DMS53 treated with DMSO at 0.1 percent for 48 hours (cell line): ENCODE measurements at regions not wholly inside any gene's neighbourhood (a gene's known extent, or its start where the extent isn't known, plus 50 kb on each side); places are given as distances from the start of the nearest gene placed in this dataset.

Experiments used
- DNase-seq: peaks from one replicate; lab custom pipeline; 2025; ENCODE audit not compliant: unreplicated experiment; lab: John Stamatoyannopoulos, UW

DNA sequence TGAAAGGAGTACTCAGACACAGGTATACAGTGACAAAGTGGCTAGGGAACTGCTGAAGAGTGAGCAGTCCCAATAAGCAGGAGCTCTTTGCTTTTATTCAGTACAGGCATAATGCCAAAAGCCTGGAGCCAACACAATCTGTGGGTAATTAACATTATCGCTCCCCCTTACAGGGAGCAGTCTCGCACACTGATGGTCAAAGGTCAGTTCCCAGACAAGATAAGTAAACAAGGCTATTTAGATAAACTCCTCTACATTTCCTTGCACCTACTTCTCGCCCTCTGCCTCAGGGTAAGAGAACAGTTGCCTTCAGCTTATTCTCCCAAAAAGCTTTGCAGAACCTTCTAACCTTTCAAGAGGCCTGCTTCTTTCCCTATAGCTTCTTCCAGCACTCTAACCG lies 73.9 kb upstream of the TAF9B start:
- peak; percentile 22 for DNase-seq

GRCh38 chrX:78199851-78200250 lies 60.4 kb upstream of the TAF9B start:
- DNase-seq = peak; percentile 41
